ENCODE measurements at regions not wholly inside any gene's neighbourhood (a gene's known extent, or its start where the extent isn't known, plus 50 kb on each side); places are given as distances from the start of the nearest gene placed in this dataset.
"Not testable (repeated sequence)": the region's sequence is repeated elsewhere in the genome, so short reads cannot be mapped to it uniquely, and the experiment has no call there.

DNA sequence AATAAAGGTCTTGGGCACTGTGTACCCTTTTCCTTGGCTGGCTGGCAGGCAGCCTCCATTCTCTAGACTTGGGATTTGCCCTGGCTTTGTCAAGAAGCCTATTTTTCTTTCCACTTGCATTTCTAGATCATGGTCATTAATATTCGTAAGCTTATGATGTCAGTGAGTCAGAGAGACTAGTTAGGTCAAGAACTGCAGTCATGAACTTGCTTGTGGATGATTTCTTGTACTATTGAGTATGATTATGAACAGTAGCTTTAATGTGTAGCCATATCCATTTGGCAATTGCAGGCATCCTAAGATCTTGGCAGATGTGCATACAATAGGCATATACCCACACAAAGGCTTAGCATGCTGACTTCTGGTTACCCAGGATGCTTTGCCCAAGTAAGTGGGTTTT, 186.8 kb upstream of the CLINT1 start:
- H3K4me1 ChIP-seq: peaks cover 0 to 7% (median 3%) of the 10 kb centered on the region in 4 donors
- TF ChIP-seq, protein P1, sequence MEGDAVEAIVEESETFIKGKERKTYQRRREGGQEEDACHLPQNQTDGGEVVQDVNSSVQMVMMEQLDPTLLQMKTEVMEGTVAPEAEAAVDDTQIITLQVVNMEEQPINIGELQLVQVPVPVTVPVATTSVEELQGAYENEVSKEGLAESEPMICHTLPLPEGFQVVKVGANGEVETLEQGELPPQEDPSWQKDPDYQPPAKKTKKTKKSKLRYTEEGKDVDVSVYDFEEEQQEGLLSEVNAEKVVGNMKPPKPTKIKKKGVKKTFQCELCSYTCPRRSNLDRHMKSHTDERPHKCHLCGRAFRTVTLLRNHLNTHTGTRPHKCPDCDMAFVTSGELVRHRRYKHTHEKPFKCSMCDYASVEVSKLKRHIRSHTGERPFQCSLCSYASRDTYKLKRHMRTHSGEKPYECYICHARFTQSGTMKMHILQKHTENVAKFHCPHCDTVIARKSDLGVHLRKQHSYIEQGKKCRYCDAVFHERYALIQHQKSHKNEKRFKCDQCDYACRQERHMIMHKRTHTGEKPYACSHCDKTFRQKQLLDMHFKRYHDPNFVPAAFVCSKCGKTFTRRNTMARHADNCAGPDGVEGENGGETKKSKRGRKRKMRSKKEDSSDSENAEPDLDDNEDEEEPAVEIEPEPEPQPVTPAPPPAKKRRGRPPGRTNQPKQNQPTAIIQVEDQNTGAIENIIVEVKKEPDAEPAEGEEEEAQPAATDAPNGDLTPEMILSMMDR (IDR thresholded peaks at IDR 0.05): no peak
- intact Hi-C loops (cut with DNase I; ENCODE audit: low total_unique reads): no loop called here
- no peaks in the 10 kb centered on the region for H3K36me3 ChIP-seq
- no peak for DNase-seq
- H3K4me3 ChIP-seq: no peak overlapping the region
- no peaks in the 10 kb centered on the region for H3K27me3 ChIP-seq
- no peak overlapping the region for H3K27ac ChIP-seq
- H3K9me3 ChIP-seq: no peaks in the 10 kb centered on the region

DNA sequence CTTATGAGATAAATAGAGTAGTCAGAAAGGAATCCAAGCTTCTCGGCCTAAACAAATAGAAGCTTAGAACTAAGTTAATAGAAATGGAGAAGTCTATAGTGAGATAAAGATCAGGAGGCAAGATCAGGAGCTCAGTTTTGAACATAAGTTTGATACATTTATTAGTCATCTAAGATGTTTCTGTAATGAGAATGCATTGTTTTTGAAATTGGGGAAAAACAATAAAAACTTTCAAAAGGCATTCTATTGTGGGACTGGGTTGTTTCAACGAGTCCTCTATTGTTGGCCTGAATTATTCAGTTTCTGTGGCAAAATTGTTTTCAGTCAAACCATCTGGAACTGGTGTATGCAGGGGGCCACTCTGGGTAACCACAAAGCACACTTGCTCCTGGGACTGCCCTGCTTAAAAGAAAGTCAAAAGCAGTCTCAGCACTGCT, 181.0 kb upstream of the CLINT1 start:
- Histone ChIP-seq H3K36me3 (no peaks in the 10 kb centered on the region), H3K27ac (no peak overlapping the region), H3K4me1 (no peaks in the 10 kb centered on the region), H3K9me3 (peaks cover 0 to 5% (median under 1%) of the 10 kb centered on the region in 3 donors), H3K4me3 (no peak overlapping the region), H3K27me3 (no peaks in the 10 kb centered on the region)
- intact Hi-C loops (cut with DNase I; ENCODE audit: low total_unique reads): no loop called here
- TF ChIP-seq, protein P1 (IDR thresholded peaks at IDR 0.05): no peak
- DNase-seq: no peak

DNA sequence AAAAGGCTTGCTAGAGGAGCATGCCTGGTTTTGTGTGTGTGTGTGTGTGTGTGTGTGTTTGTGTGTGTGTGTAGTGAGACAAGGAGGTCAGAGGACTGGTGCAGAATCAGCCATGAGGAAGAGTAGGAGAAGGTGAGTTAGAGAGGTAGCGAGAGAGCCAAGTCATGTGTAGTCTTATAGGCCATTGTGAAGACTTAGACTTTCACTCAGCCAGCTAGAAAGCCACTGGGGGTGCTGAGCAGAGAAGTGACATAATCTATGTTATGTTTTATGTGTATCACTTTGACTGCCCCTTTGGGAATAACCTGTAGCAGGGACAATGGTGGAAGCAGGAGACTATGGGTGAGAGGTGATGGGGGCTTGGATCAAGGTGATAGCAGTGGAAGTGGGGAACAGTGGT, 180.5 kb upstream of the CLINT1 start:
- no peak overlapping the region for H3K27ac ChIP-seq
- peaks cover 0 to 10% (median 5%) of the 10 kb centered on the region in 3 donors for H3K9me3 ChIP-seq
- H3K4me1 ChIP-seq: no peaks in the 10 kb centered on the region
- intact Hi-C loops (cut with DNase I; ENCODE audit: low total_unique reads): no loop called here
- H3K4me3 ChIP-seq: no peak overlapping the region
- H3K36me3 ChIP-seq: no peaks in the 10 kb centered on the region
- TF ChIP-seq, protein P1 (IDR thresholded peaks at IDR 0.05): no peak
- H3K27me3 ChIP-seq: no peaks in the 10 kb centered on the region
- no peak for DNase-seq

DNA sequence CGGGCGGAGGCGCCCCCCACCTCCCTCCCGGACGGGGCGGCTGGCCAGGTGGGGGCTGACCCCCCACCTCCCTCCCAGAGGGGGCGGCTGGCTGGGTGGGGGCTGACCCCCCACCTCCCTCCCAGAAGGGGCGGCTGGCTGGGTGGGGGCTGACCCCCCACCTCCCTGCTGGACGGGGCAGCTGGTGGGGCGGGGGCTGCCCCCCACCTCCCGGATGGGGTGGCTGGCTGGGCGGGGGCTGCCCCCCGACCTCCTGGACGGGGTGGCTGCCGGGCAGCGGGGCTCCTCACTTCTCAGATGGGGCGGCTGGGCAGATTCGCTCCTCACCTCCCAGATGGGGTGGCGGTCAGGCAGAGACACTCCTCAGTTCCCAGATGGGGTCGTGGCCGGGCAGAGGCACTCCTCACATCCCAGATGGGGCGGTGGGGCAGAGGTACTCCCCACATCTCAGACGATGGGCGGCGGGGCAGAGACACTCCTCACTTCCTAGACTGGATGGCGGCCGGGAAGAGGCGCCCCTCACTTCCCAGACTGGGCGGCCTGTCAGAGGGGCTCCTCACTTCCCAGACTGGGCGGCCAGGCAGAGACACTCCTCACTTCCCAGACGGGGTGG, 178.1 kb upstream of the CLINT1 start:
- H3K4me3 ChIP-seq; H3K36me3 ChIP-seq; DNase-seq; H3K27ac ChIP-seq; intact Hi-C loops (cut with DNase I; ENCODE audit: low total_unique reads); H3K4me1 ChIP-seq; H3K27me3 ChIP-seq: not testable (repeated sequence)
- H3K9me3 ChIP-seq: peaks cover 0 to 13% (median 7%) of the 10 kb centered on the region in 3 donors

DNA sequence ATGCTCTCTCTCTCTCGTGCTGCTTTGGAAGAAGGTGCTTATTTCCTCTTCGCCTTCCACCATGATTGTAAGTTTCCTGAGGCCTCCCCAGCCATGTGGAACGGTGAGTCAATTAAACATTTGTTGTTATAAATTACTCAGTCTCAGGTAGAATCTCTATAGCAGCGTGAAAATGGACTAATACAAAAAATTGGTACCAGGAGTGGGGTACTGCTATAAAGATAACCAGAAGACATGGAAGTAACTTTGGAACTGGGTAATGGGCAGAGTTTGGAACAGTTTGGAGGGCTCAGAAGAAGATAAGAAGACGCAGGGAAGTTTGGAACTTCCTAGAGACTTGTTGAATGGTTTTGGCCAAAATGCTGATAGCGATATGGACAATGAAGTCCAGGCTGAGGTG, 175.6 kb upstream of the CLINT1 start:
- H3K4me1 ChIP-seq; H3K27ac ChIP-seq; H3K4me3 ChIP-seq; H3K36me3 ChIP-seq; DNase-seq; intact Hi-C loops (cut with DNase I; ENCODE audit: low total_unique reads); H3K27me3 ChIP-seq: not testable (repeated sequence)
- peaks cover 0 to 13% (median 7%) of the 10 kb centered on the region in 3 donors for H3K9me3 ChIP-seq

DNA sequence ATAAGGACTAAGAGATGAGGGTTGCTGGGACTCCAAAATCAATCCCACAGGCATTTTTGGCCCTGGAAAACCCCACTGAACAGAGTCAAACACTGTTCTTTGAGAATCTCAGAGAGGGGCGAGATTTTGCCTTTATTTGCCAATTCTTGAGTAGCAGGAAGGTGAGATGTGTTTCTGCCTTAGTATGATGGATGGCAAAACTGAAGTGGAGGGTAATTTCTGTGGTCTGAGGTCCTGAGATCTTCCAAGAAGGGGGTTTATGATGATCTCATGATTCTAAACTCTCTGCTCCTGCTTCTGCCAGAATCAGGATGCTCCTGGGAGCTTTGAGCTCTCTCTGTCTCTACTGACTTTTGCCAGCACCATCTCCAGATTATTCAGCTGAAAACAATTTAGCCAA, 174.8 kb upstream of the CLINT1 start:
- TF ChIP-seq, protein P1 (IDR thresholded peaks at IDR 0.05): no peak
- Histone ChIP-seq H3K27me3 (no peaks in the 10 kb centered on the region), H3K4me3 (no peak overlapping the region), H3K4me1 (peaks cover 0 to under 1% (median 0%) of the 10 kb centered on the region in 4 donors), H3K9me3 (peaks cover 0 to 13% (median 7%) of the 10 kb centered on the region in 3 donors), H3K27ac (no peak overlapping the region), H3K36me3 (no peaks in the 10 kb centered on the region)
- no peak for DNase-seq
- intact Hi-C loops (cut with DNase I; ENCODE audit: low total_unique reads): no loop called here

DNA sequence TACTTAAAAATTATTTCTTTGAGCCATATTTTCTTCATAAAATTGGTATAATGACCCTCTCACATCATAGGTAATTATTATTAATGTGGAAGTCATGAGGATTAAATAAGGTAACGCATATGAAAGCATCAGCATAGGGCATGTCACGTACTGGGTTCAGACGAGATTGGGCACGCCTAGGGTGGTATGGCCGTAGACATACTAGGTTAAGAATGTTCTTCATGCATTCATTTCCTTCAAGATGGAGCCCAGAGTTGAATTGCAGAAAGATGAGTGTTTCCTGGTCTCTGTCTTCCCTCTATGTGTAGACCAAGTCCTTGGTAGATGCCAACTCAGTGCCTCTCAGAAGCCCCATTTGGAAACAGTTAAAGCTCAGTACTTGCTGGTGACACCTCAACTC, 174.1 kb upstream of the CLINT1 start:
- H3K27me3 ChIP-seq: no peaks in the 10 kb centered on the region
- no peaks in the 10 kb centered on the region for H3K36me3 ChIP-seq
- H3K4me3 ChIP-seq: no peak overlapping the region
- peaks cover 0 to 7% (median 0%) of the 10 kb centered on the region in 4 donors for H3K4me1 ChIP-seq
- intact Hi-C loops (cut with DNase I; ENCODE audit: low total_unique reads): no loop called here
- H3K27ac ChIP-seq: no peak overlapping the region
- TF ChIP-seq, protein P1 (IDR thresholded peaks at IDR 0.05): no peak
- peaks cover 0 to 13% (median 7%) of the 10 kb centered on the region in 3 donors for H3K9me3 ChIP-seq
- no peak for DNase-seq

Data from tibial artery (tissue), 4 donors.